HG03095 (cell line): ENCODE measurements at regions not wholly inside any gene's neighbourhood (a gene's known extent, or its start where the extent isn't known, plus 50 kb on each side); places are given as distances from the start of the nearest gene placed in this dataset.
"Not testable (repeated sequence)": the region's sequence is repeated elsewhere in the genome, so short reads cannot be mapped to it uniquely, and the experiment has no call there.

Experiments
- ATAC-seq: cut with Tn5 transposase; IDR thresholded peaks from one replicate; pipeline ENCODE4 v1.9.1; 2021; ENCODE audit warnings: moderate library complexity; ENCODE audit not compliant: unreplicated experiment

DNA sequence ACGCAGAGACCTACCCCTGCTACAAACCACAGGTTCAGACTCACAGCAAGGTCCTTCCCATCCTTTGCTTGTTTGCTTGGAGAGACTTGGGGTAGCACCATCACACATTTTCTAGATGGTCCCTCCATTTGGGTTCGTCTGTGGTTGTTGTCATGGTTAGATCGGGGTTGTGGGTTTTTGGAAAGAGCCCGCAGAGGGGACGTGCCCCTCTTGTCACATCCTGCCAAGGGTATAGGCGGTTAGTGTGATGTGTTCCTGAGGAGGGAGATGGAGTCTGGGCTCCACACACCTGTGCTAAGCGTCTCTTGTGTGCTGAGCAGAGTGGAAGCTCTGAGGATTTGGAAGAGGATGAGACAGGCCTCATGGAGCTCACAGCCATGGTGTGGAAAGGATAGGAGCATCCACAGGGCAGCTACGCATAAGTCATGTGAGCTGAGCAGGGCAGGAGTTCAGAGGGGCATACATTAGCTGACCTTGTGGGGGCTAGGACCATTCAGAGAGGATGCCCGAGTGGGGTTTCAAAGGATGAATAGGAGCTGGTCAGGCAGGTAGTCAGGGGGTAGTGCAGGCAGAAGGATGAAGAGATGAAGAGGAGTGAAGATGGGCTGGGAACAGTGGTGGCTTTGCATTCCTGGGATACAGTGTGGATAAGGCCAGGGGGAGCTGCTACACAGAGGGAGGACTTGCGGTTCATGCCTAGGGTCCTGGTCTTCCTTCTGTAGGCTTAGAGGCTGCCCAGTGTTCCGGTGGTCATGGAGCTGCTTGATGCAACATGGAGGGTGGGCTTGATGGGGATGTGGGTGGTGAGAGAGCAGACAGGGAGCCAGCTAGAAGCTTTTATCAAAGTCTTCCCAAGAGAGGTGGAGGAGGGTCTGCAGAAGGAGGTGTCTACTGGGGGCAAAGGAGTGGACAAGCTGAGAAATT, 62.9 kb downstream of the ACKR3 start:
- no peak for ATAC-seq

DNA sequence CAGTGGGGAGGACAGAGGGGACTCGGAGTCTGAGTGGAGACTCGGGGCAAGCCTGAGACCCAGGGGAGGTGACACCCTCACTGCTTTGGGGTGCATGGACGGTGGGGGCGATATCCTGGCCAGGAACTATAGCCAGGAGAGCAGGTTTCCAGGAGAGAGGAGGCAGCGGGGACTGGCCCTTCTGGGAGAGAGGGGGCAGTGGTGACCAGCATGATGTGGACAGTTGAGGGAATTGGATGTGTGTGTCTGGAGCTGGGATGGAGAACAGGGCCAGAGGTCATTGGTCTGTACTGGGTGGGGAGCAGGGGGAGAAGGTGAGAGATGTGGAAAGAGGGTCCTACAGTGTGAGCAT, 63.6 kb downstream of the ACKR3 start:
- ATAC-seq: no peak

DNA sequence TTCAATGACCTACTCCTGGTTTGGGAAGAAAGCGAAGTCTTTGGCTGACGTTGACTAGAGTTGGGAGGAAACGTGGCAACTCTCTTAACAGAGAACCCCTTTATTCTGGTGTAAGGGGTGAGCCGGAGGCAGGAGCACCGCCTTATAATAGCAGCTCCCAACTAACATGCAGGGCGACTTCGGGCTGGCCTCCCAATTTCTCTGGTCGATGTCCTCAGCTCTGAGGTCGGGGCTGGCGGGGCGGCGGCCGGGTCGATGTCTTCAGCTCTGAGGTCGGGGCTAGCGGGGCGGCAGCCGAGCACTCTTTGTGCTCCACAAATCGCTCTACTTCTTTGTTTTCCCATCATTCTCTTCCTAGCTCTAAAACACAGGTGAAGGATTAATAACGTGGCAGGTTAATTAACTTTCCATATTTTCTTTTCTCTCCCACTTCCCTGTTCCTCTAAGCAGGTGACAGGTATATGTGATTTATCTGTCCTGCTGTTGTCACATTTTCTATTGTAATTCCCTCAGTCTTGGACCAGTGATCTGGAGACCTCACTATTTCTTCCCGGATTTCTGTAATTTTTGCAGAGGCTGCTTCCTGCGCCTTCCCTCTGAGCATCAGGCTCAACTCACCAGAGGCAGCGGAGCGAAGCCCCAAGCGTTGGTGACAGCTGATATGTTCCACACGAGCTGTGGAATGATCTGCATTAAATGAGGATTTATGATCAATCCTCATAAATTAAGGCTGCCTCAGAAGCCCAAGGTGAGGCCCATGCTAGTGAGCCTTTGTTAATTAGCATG, 64.3 kb downstream of the ACKR3 start:
- no peak for ATAC-seq

DNA sequence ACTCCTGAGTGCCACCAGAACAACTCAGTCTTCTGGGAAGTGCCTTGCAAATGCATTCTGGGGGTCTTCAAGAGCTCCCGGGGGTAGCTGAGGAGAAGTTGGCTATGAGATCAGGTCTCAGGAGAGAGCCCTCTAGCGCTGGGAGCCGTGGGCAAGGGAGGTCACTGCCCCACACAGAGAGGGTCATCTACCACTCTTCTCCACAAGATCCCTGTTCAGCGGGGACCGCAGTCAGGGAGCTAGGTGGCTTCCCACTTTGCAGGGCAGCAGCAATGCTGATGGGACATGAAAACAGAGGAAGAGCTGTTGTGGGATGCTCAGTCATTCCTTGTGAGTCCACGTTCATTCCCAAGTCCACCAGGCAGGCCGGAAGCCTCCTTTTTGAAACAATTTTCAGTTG, 66.6 kb downstream of the ACKR3 start:
- ATAC-seq: no peak

DNA sequence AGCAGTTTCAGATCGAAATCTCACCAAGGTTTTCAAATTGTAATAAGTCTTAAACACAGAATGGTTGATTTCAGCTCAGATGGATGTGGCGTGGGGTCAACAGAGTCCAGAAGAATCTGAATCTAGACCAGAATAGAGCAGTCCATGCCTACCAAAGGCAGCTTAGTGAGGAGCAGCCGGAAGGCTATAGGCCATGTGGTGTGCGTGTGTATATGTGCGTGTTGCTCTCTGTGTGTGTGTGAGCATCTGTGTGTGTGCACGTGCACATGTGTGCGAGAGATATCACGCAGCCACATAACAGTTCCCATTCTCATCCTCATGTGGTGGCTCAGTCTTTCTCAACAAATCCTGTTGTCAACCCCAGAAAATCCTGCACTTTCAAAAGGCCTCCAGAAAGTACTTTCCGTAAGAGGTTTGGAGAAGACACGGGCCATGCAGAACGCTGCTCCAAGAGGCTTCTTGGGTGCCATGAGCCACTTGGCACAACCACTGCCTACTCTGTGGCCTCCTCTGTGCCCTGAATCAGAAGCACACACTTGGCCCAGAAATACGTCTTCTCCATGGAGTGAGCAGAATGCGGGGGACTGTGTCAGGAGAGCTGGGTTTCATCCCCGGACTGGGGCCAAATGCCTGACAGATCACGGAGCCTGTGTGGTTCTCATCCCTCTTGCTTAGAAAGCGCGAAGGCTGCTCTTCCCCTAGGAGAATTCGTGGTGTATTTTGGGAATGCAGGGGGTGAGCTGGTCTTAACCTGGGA, 67.3 kb downstream of the ACKR3 start:
- no peak for ATAC-seq

DNA sequence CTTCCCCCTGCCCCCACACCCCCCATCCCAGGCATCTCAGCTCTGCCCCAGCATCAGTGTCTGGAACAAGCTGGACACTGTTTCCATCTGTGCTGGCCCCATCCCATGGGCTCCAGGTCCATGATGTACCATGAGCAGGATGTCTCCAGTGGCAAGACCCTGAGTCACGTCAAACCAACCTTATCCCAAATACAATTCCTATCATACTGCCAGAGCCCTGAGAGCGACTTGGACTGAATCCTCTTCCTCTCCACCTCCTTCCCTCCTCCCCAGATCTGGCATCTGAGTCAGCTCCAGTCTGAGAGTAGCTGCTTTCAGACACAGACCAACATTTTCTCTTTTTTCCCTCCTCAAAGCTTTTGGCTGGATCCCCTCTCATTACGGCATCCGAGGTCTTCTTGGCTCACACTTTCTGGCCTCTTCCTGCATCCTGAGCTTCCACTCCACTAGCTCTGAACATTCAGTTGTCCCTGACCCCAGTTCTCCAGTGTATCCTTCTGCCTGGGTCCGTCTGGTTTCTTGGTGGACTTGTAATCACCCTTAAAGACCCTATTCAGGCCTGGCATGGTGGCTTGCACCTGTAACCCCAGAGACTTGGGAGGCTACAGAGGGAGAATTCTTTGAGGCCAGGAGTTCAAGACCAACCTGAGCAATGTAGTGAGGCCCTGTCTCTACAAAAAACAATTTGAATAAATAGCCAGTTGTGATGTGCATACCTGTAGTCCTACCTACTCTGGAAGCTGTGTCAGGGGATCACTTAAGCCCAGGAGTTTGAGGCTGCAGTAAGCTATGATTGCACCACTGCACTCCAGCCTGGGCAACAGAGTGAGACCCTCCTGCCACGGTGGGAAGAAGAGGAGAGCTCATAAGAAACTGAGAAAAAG, 68.3 kb downstream of the ACKR3 start:
- no peak for ATAC-seq

DNA sequence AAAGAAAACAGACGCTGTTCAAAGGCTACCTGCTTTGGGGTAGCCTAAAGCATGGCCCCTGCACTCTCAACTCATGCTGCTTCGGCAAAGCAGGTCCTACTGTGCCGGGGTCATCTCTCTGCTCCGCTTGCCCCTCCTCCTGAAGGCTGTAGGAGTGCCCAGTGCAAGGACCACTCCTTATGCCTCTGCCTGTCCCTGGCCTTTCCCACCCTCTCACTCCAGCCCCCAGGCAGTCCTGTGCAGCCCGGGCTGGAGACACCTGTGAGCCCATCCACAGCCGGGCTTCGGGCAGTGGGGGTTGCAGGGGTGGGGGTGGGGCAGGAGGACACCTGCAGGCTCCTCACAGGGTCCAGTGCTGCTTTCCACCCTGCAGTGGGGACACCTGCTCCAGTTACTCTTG, 69.1 kb downstream of the ACKR3 start:
- no peak for ATAC-seq

DNA sequence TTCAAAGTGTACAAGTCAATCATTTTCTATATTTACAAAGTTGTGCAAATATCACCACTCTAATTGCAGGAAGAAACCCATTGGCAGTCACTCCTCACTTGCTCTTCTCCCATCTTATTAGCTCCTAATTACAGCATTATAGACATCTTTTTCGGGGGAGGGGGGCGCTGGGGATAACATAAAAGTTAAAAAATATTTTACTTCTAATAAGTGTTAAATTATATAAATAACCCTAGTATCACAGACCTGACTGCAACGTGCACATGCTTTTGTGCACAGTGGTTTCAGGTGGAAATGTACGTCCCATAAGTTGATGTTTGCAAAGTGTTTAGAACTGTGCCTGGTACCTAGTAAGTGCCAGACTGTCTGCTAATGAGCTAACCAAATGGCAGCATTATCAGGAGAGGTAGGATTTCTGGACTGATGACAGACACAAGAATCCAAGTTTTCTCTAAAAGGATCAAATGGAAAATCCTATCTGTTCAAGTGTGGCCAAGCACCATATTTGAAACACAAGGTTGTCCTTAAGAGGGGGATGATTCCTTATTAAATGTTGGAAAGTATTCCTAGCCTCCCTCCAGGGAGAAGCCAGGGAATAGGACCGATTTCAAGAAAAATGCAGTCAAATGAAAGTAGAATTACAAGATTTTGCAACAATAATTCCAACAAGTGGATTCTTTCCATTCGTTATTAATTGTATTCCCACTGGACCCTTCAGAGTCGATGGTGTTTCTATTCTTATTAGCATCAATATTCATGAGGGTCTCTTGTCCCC, 70.0 kb downstream of the ACKR3 start:
- ATAC-seq: no peak

DNA sequence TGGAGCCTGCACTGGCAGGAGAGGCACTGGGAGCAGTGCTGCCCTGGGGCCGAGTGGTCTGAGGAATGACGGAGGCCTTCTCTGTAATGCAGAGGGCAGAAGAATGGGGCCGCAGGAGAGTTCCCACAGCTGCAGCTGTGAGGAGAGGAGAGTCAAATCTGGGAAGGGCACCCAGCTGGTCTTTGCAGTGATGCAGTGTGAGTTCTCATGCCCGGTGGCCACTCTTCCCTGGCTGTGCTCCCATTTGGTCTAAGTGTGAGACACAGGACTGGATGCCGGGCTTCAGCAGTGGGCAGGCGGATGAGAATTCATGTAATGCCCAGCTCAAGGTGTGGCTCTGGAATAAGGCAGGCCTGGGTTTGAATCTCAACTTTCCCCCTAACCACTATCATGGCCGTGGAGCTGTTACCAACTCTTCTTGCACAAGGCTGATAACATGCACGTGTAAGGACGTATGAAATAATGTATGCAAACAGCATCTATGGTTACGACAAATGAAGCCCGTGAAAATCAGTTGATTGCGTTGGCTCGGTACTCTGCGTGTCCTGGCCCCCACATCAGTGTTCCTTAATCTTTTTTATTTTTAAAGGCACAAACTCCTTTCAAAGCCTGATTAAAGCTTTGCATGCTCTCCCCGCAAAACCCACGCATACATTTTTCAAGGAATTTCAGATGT, 71.6 kb downstream of the ACKR3 start:
- no peak for ATAC-seq

DNA sequence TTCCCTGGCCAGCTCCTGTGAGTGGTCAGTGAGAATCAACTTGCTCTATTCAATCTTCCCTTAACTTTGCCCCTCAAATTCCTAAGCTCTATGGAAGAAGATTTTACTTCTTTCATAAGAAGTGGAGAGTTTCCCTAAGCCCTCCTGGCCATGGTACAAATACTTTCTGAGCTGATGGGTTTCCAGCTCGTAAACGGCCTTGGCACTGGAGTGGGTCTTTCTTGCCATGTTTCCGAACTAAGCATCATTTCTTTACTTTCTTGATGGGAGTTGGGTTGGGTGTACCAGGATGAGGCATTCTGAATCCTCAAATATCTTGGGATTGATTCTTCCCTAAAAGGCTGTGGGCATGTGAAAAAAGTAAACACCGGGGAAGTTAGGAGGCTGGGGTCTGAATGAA, 72.5 kb downstream of the ACKR3 start:
- ATAC-seq: no peak

DNA sequence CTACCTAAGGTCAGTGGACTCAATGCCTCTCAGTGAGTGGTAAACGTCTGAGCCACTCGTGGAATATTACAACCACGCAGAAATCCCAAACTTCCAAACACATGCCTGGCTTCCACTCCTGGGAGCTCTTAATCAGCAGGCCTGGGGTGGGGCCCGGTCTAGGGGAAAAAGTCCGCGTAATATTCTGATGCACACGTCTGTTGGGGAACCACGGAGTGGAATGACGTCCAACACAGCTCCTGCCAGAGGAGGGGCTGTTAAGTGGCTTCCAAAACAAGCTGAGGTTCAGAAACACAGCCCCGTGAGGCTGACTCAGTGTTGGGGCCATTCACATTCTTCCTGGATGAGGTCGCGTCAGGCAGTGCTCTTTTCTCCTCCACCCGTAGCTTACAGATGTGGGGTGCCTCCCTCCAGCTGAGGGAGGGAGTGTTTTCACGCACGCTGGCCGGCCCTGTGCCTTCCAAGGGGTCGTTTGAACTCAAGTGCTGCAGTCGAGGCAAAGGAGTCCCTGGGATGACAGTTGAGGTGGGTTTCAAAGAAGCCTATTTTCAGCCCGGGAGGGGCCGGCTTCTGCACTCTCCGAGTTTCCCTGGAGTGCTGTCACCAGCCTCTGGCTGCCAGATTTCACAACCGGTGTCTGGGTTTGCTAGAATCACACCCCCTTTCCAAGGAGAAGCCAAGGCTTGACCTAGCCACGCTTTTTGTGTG, 73.1 kb downstream of the ACKR3 start:
- no peak for ATAC-seq

DNA sequence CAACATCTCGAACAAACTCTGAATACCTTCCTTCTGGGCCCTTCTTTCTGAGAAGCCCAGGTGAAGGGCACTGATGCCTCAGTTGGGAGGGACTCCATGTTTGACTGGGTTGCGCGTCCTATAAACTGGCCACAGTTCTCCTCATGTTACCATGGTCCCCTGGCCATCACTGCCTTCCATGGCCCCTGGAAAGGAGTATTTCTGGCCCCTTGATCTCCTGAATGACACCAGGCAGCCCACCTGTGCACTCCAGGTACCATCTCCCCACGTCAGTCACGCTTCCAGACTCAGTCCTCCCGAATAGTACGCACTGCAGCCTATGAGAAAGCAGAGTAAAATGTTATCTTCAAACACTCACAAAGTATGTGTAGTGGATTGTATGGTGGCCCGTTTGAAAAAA, 73.9 kb downstream of the ACKR3 start:
- ATAC-seq: no peak

DNA sequence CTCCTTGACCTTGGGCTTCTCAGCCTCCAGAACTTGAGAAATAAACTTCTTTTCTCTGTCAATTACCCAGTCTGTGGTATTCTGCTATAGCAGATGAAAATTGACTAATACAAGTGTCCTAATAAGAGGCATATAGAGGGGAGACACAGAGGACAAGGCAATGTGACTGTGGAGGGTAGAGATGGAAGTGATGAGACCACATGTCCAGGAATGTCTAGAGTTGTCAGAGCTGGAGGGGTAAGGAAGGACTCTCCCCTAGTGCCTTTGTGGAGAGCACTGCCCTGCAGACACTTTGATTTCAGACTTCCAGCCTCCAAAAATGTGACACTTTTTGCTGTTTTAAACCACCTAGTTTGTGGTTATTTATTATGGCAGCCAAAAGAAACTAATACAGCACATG, 74.4 kb downstream of the ACKR3 start:
- ATAC-seq: no peak

DNA sequence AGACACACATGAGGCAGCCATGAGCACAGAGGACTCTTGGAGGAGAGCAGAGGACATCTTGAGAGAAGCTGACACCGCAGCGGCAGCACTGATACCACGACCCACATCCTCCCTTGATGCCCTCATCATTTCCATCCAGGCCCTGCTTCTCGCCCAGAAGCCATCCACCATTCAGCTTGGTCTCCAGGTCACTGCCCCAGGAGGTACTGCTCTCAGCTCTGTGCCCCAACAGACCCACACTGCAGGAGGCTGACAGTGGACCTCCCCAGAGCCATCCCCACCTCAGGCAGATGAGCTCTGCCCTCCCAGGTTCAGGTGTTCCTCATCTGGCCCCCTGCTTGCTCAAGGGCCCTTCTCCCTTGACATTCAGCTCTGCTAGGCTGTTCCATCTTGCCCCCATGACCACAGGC, 74.9 kb downstream of the ACKR3 start:
- ATAC-seq: no peak

DNA sequence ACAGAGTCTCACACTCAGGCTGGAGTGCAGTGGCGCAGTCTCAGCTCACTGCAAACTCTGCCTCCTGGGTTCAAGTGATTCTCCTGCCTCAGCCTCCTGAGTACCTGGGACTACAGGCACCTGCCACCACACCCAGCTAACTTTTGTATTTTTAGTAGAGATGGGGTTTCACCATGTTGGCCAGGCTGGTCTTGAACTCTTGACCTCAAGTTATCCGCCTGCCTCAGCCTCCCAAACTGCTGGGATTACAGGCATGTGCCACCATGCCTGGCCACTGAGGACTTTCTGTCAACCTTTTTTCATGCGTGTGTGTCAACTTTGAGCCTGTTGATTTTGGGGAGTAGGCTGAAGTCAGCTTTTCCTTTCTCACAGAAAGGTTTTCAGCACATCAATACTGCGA, 75.5 kb downstream of the ACKR3 start:
- ATAC-seq: not testable (repeated sequence)

DNA sequence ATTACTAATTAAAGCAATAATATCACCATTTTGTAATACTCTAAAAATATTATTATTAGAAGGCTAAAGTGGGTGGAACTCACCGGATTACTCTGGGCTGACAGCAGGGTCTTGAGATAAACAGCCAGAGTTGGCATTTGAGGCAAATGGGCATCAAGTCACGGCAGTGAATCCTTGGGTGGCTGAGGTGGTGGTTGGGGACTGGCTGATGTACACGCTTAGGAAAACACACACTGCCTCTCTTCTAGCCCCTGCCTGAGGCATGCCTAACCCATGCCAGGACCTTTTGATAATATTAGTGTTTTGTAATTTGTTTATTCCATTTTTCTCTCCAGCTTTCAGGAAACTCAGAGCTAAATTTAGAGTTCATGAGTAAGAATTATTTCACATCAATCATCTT, 76.8 kb downstream of the ACKR3 start:
- no peak for ATAC-seq

DNA sequence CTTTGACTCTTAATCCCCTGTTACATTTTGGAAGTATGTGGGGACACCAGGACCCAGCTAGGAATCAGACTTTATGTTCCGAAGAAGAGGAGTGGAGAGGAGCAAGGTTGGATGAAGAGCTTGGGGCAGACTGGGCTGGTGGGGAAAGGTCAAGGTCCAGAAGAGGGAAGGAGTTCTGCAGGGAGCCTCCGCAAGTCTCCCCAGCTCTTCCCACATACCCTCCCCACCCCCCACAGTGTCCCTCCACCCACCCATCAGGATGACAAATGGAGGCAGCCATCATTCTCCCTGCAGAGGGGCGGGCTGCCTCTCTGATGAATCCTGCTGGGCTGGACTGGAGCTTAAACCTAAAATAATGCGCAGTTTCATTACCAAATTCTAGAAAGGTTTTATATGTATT, 77.2 kb downstream of the ACKR3 start:
- no peak for ATAC-seq

DNA sequence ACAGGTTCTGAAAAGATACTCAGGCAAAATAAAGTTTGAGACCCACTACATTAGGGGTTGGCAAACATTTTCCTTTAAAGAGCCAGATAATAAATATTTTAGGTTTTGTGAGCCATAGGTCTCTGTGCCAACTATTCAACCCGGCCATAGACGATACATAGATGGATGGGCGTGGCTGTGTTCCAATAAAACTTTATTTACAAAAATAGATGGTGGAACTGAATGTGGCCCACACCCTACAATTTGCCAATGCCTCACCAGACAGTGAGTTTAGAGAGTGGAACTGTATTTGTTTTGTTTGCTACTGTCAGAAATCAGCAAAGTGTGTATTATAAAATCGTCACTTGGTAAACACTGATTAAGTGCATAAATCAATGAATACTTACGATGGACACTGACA, 78.0 kb downstream of the ACKR3 start:
- no peak for ATAC-seq

DNA sequence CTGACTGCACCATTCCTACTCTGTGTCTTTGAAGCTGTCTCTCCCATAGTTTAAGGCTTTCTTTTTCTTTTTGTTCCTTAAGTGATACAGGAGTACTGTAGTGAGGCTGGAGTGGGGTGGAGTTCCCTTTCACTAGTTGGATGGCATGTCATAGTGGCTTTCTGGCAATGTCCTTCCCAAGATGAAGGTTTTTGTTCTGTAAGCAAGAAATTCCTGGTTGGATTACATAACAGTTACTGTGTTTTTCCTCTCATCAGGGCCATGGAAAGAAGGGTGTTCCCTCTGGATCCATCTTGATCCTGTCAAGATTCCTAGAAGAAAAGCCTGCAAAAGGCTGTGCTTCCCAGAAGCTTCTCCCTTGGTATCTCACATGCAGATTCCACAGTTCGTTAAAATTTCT, 84.2 kb downstream of the ACKR3 start:
- ATAC-seq: no peak
